ACC112 (cell line): ENCODE measurements at regions not wholly inside any gene's neighbourhood (a gene's known extent, or its start where the extent isn't known, plus 50 kb on each side); places are given as distances from the start of the nearest gene placed in this dataset.
A peak's percentile ranks its signal among the peaks of the same experiment; 100 is the strongest.

Experiments
- H2AFZ ChIP-seq: fragments of 200-600 bp; sonication (generic); one replicate; pipeline ENCODE4 v1.6.0; 2017; ENCODE audit warnings: antibody characterized with exemption, low read length; ENCODE audit not compliant: unreplicated experiment
- H3K27ac ChIP-seq: fragments of 200-600 bp; sonication (generic); 2 replicates; pipeline ENCODE4 v1.5.1; 2014; ENCODE audit warnings: low read depth, mild to moderate bottlenecking, antibody characterized with exemption, low read length, moderate library complexity
- H3K27me3 ChIP-seq: fragments of 200-600 bp; sonication (generic); 2 replicates; pipeline ENCODE4 v1.6.1; 2014; ENCODE audit warnings: mild to moderate bottlenecking, antibody characterized with exemption, low read length, moderate library complexity, mixed read lengths; ENCODE audit not compliant: insufficient read depth
- H3K36me3 ChIP-seq: fragments of 200-600 bp; sonication (generic); 2 replicates; pipeline ENCODE4 v1.6.1; 2016; ENCODE audit warnings: mild to moderate bottlenecking, antibody characterized with exemption, low read length, moderate library complexity, mixed read lengths; ENCODE audit not compliant: insufficient read depth
- H3K4me1 ChIP-seq: fragments of 200-600 bp; sonication (generic); one replicate; pipeline ENCODE4 v1.6.1; 2016; ENCODE audit warnings: low read length, mixed read lengths; ENCODE audit not compliant: insufficient read depth, unreplicated experiment, control insufficient read depth
- H3K4me3 ChIP-seq: fragments of 200-600 bp; sonication (generic); 2 replicates; pipeline ENCODE4 v1.5.1; 2014; ENCODE audit warnings: mild to moderate bottlenecking, low read depth, low read length
- H3K79me2 ChIP-seq: fragments of 200-600 bp; sonication (generic); one replicate; pipeline ENCODE4 v1.6.0; 2016; ENCODE audit warnings: low read length; ENCODE audit not compliant: control insufficient read depth, unreplicated experiment, insufficient read depth

DNA sequence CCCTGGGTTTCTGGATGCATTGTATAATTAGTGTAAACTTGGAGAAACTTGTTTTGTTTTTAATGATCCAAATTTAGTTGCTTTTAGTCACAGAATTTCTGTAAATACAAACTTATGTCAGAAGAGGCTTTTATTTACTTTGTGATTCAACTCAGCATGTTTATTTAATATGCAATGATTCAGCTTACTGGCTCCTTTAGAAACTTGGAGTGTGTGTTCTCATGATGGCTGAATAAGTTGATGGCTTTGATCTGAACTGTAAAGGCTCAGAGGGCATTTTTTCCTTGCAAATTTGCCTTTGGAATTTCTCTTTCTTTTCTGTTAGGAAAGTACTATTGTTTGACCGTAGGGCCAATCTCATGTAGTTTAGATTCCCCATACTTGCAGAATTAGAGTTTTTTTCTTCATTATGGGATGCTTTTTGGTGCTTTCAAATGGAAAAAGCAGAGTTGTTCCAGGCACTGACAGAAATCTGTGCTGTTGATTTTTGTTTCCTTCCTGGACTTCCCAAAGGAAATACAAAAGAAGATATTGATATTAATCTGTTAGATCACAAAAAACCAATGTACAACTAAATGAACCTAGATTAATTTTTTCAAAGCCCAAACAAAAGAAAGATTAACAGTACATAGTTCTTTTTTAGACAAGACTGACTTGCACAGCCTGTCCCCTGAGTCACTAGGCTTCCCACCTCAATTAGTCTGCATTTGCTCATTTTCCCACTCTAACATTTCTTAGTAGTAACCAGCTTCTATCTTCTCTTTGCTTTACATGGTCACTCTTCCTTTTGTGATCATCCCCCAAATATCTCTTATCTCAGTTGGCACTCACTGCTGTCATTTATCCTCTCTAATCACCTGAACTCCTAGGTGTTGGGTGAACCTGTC, 96.8 kb upstream of the AGR3 start:
- Histone ChIP-seq H3K4me3 (peak overlapping the region; percentile 38), H3K27me3 (no peaks in the 10 kb centered on the region), H2AFZ (peak overlapping the region; percentile 63), H3K27ac (peak overlapping the region; percentile 84), H3K36me3 (no peaks in the 10 kb centered on the region), H3K79me2 (no peaks in the 10 kb centered on the region), H3K4me1 (peaks cover 34% of the 10 kb centered on the region)

- Histone ChIP-seq H3K4me3 (no peak overlapping the region), H3K36me3 (no peaks in the 10 kb centered on the region), H3K27ac (no peak overlapping the region), H3K27me3 (no peaks in the 10 kb centered on the region), H3K4me1 (peaks cover 34% of the 10 kb centered on the region), H2AFZ (no peak overlapping the region), H3K79me2 (no peaks in the 10 kb centered on the region)
These were observed 98.8 kb upstream of the AGR3 start for GRCh38 chr7:16980539-16980938.

- no peak overlapping the region for H3K27ac ChIP-seq
- no peaks in the 10 kb centered on the region for H3K79me2 ChIP-seq
- no peaks in the 10 kb centered on the region for H3K36me3 ChIP-seq
- no peak overlapping the region for H3K4me3 ChIP-seq
- H3K4me1 ChIP-seq = peaks cover 31% of the 10 kb centered on the region
- H3K27me3 ChIP-seq = no peaks in the 10 kb centered on the region
- H2AFZ ChIP-seq = peak overlapping the region; percentile 73
These were observed 101.0 kb upstream of the AGR3 start for GRCh38 chr7:16982640-16983350.

DNA sequence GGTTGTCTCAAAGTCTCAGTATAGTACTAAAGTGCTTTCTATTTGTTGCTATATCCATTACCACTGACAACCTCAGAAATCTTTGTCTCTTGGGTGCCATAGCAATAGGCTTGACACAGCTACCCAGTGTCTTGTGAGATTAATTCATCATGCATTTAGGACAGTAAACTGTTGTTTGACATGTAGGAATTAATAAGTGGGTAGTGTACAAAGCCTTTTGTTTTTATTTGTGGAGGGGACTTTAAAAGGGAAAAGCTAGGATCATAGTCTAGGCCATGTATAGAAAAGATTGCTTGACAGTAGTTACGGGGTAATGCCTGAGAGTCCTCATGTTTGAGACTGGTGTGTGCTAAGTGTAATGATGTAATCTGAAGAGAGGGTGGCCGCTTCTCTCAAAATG, 102.6 kb upstream of the AGR3 start:
- no peak overlapping the region for H3K27ac ChIP-seq
- no peak overlapping the region for H2AFZ ChIP-seq
- no peaks in the 10 kb centered on the region for H3K36me3 ChIP-seq

DNA sequence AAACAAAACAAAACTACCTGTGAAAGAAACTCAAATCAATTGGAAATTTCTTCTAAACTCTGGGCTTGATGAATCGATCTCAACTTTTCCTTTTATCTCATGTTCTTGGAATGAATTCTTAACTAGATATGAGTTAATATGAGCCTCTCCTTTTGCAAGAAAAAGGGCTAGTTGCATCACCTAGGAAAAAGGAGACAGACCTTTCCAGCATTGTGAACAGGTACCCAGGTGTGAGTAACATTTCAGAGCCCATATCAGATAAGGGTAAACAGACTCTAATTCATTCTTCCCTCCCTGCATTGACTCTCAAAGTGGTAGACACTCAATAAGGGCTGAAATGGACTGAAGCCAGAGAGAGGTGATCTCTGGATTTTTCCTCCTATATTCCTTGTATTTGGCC, 103.8 kb upstream of the AGR3 start:
- Histone ChIP-seq H2AFZ (no peak overlapping the region), H3K4me1 (peaks cover 20% of the 10 kb centered on the region), H3K79me2 (no peaks in the 10 kb centered on the region), H3K4me3 (no peak overlapping the region), H3K36me3 (no peaks in the 10 kb centered on the region), H3K27ac (no peak overlapping the region), H3K27me3 (no peaks in the 10 kb centered on the region)

More for the DNA sequence above, 102.6 kb upstream of the AGR3 start:
- peaks cover 22% of the 10 kb centered on the region for H3K4me1 ChIP-seq
- no peaks in the 10 kb centered on the region for H3K27me3 ChIP-seq
- no peak overlapping the region for H3K4me3 ChIP-seq
- H3K79me2 ChIP-seq = no peaks in the 10 kb centered on the region

DNA sequence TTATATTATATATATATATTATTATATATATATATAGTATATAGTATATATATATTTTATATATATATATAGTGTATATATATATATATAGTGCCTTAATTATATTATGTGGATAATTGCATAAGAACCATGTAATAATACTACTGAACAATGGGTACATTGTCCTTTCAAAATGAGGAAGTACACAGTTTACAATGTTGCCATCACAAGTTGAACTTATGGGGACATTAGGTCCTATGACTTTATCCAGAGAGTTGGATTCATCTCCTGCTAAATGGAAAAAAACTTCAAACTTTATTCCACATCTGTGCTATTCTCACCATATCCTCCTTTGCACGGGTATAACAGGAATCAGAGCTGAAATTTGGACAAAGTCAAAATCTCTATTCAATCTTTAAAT, 105.0 kb upstream of the AGR3 start:
- no peak overlapping the region for H2AFZ ChIP-seq
- H3K4me3 ChIP-seq = no peak overlapping the region
- no peaks in the 10 kb centered on the region for H3K27me3 ChIP-seq
- peaks cover 27% of the 10 kb centered on the region for H3K4me1 ChIP-seq
- no peaks in the 10 kb centered on the region for H3K36me3 ChIP-seq
- no peak overlapping the region for H3K27ac ChIP-seq
- H3K79me2 ChIP-seq = peaks cover 5% of the 10 kb centered on the region

GRCh38 chr7:16989811-16990413, 108.1 kb upstream of the AGR3 start:
- Histone ChIP-seq H3K4me3 (peak overlapping the region; percentile 68), H3K27ac (peak overlapping the region; percentile 67), H3K36me3 (no peaks in the 10 kb centered on the region), H2AFZ (peak overlapping the region; percentile 74), H3K79me2 (peaks cover 5% of the 10 kb centered on the region), H3K4me1 (peaks cover 21% of the 10 kb centered on the region), H3K27me3 (no peaks in the 10 kb centered on the region)

DNA sequence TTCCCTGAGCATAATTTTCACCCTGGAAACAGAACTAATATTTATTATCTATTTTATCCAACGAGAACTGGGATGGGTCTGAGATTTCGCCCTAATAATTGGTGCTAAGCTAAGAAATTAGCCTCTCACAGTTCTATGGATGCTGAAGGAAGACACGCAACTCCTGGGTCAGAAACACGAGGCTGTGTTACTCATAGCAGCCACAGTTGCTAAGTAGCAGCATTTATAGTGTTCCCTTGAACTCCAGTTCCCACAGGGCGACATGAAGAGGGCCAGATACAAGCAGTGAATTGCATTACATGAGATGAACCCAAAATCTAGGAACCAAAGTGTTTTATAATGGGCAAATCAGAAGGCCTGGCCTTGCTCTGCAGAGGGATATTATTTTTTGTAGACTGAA, 109.8 kb upstream of the AGR3 start:
- H3K27me3 ChIP-seq = no peaks in the 10 kb centered on the region
- no peak overlapping the region for H3K27ac ChIP-seq

DNA sequence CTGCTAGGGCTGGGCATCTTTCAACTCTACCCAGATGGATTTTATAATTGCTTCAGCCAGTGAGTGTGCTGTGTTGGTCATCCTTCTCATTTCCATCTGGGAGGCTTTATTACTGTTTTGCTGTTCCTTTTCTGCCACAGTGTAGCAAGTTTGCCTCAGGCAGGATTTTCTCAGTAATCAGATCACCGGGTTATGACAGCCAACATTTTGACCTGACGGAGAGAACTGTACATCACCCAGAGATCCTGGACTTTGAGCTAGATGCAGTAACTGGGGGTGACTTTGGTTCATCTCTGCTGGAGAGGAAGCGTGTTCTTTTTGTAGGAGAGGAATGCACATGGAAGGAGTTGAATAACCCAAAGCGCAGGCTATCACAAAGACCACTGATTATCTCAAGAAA, 111.8 kb upstream of the AGR3 start:
- H3K4me3 ChIP-seq = no peak overlapping the region
- H3K27ac ChIP-seq = no peak overlapping the region
- H3K79me2 ChIP-seq = peaks cover 5% of the 10 kb centered on the region
- H3K27me3 ChIP-seq = no peaks in the 10 kb centered on the region
- H3K36me3 ChIP-seq = no peaks in the 10 kb centered on the region
- H2AFZ ChIP-seq = no peak overlapping the region
- H3K4me1 ChIP-seq = peaks cover 21% of the 10 kb centered on the region

More for the DNA sequence above, 109.8 kb upstream of the AGR3 start:
- Histone ChIP-seq H3K36me3 (no peaks in the 10 kb centered on the region), H2AFZ (no peak overlapping the region), H3K4me1 (peaks cover 21% of the 10 kb centered on the region), H3K4me3 (peak overlapping the region; percentile 68), H3K79me2 (peaks cover 5% of the 10 kb centered on the region)

GRCh38 chr7:16998481-16999051, 116.8 kb upstream of the AGR3 start:
- no peaks in the 10 kb centered on the region for H3K27me3 ChIP-seq
- no peaks in the 10 kb centered on the region for H3K4me1 ChIP-seq
- no peaks in the 10 kb centered on the region for H3K79me2 ChIP-seq
- H3K4me3 ChIP-seq = no peak overlapping the region
- no peaks in the 10 kb centered on the region for H3K36me3 ChIP-seq
- H2AFZ ChIP-seq = no peak overlapping the region
- no peak overlapping the region for H3K27ac ChIP-seq
